Fibroblast of mammary gland (primary cell): ENCODE measurements at regions not wholly inside any gene's neighbourhood (a gene's known extent, or its start where the extent isn't known, plus 50 kb on each side); places are given as distances from the start of the nearest gene placed in this dataset.

Experiments used
- DNase-seq: peaks from one replicate; pipeline ENCODE4 v3.0.0-alpha.2; 2010; ENCODE audit warnings: low read depth
- H3K4me3 ChIP-seq: 2 replicates; pipeline ENCODE4 v1.5.1; 2011; ENCODE audit warnings: low read depth, mild to moderate bottlenecking, low read length, moderate library complexity; ENCODE audit not compliant: control insufficient read depth
- TF ChIP-seq, protein P1 (sequence below): conservative IDR thresholded peaks from 2 replicates; pipeline ENCODE4 v1.5.1; 2011; ENCODE audit warnings: low read depth, low read length, inconsistent platforms; ENCODE audit not compliant: control insufficient read depth, insufficient read depth

DNA sequence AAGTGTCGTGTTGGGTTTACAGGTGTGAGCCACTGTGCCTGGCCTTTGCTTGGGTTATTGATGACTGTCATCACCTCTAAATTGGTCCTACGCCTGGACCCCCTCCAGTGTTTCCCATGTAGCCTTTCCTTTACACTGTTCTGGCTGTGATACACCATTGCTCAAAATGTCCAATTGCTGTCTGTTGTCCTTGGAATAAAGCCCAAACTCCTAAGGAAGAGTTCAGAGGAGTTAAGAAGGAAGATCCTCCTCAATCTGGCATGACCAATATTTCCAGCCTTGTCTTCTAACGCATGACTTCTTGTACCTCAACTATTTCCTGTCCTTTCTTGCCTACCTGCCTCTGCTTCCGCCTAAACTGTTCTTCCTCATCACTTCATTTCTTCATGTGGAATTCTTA lies 113.1 kb downstream of the POLR2M start:
- DNase-seq: peak; percentile 37
- no peak overlapping the region for H3K4me3 ChIP-seq
- TF ChIP-seq, protein P1, sequence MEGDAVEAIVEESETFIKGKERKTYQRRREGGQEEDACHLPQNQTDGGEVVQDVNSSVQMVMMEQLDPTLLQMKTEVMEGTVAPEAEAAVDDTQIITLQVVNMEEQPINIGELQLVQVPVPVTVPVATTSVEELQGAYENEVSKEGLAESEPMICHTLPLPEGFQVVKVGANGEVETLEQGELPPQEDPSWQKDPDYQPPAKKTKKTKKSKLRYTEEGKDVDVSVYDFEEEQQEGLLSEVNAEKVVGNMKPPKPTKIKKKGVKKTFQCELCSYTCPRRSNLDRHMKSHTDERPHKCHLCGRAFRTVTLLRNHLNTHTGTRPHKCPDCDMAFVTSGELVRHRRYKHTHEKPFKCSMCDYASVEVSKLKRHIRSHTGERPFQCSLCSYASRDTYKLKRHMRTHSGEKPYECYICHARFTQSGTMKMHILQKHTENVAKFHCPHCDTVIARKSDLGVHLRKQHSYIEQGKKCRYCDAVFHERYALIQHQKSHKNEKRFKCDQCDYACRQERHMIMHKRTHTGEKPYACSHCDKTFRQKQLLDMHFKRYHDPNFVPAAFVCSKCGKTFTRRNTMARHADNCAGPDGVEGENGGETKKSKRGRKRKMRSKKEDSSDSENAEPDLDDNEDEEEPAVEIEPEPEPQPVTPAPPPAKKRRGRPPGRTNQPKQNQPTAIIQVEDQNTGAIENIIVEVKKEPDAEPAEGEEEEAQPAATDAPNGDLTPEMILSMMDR: no peak

- TF ChIP-seq, protein P1: no peak
- H3K4me3 ChIP-seq: no peak overlapping the region
- peak; percentile 71 for DNase-seq
Measured at GRCh38 chr15:57820119-57820518, 113.6 kb downstream of the POLR2M start.

DNA sequence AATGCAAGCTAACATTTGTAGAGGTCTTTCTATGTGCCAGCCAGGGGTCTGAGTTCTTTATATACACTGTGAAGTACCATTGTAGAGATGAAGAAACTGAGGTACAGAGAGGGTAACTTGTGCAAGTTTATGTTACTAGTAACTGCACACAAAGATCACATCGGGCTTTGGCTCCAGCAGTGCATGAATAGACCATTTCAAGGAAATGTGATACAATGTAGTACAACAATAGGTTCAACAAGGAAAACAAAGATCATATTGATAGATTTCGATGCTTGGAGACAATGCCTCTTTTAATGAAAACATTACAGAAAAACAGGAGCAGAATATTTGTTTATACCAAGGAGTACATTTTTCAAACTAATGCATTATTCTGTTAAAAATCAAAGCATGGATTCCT lies 115.3 kb downstream of the POLR2M start:
- DNase-seq: no peak
- TF ChIP-seq, protein P1: no peak
- H3K4me3 ChIP-seq: no peak overlapping the region

- TF ChIP-seq, protein P1: no peak
- no peak for DNase-seq
Measured at GRCh38 chr15:57823325-57823882, 116.9 kb downstream of the POLR2M start.

GRCh38 chr15:57824186-57824585 lies 117.7 kb downstream of the POLR2M start:
- H3K4me3 ChIP-seq: no peak overlapping the region
- TF ChIP-seq, protein P1: no peak

More at GRCh38 chr15:57823325-57823882, 116.9 kb downstream of the POLR2M start:
- no peak overlapping the region for H3K4me3 ChIP-seq

GRCh38 chr15:57827021-57827420 lies 120.5 kb downstream of the POLR2M start:
- no peak overlapping the region for H3K4me3 ChIP-seq
- TF ChIP-seq, protein P1: no peak
- DNase-seq: no peak

More at GRCh38 chr15:57824186-57824585, 117.7 kb downstream of the POLR2M start:
- DNase-seq: no peak

DNA sequence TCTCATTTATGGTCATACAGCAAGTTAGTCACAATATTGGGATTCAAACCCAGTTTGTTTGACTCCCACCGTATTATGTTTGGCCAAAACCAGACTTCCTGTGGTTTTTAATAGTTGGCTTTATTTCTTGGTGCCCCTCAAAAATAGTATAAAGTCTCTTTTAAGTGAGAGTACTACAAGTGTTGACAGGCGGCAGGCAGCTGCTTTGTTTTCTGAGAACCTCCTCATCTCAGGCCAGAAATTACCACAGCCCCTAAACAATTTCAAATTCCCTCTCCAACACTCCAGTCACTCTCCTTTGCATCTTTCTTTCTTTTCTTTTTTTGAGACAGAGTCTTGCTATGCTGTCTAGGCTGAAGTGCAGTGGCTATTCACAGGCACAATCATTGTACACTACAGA lies 121.5 kb downstream of the POLR2M start:
- TF ChIP-seq, protein P1: no peak
- DNase-seq: no peak
- H3K4me3 ChIP-seq: no peak overlapping the region
